ENCODE measurements at regions not wholly inside any gene's neighbourhood (a gene's known extent, or its start where the extent isn't known, plus 50 kb on each side); places are given as distances from the start of the nearest gene placed in this dataset.
"Not testable (repeated sequence)": the region's sequence is repeated elsewhere in the genome, so short reads cannot be mapped to it uniquely, and the experiment has no call there.

DNA sequence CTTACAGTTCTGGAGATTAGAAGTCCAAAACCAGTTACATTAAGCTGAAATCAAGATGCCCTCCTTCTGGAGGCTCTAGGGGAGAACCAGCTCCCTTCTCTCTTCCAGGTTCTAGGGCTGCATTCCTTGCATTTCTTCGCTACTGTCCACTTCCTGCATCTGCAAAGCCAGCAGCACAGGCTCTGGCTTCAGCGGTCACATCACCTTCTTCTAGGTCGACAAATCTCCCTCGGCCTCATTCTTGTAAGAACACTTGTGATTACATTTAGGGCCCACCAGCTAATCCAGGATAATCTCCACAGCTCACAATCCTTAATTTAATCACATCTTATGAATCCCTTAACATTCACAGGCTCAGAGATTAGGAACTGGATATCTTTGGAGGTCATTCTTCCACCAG, 73.8 kb downstream of the MINAR1 start:
- H4K20me1 ChIP-seq (replicated peaks in 1 of 2; ENCODE audit: control insufficient read depth in 1 of 2, insufficient read depth in 2 of 2, low read length in 2 of 2), result no peaks in the 10 kb centered on the region
- no peak overlapping the region for H2BK20ac ChIP-seq (ENCODE audit: low read length)
- no peaks in the 10 kb centered on the region for H3K27me3 ChIP-seq (replicated peaks in 1 of 4; ENCODE audit: control insufficient read depth in 3 of 4, extremely low read depth in 1 of 4, insufficient read depth in 3 of 4, low read length in 3 of 4)
- no peak overlapping the region for H3K4me3 ChIP-seq (ENCODE audit: extremely low read depth in 1 of 4, insufficient read depth in 2 of 4, low read depth in 3 of 4, low read length in 4 of 4)
- H2BK5ac ChIP-seq (ENCODE audit: low read depth, low read length), result no peak overlapping the region
- no peaks in the 10 kb centered on the region for H3K79me2 ChIP-seq (ENCODE audit: control insufficient read depth in 1 of 2, insufficient read depth in 2 of 2, low read length in 2 of 2)
- no peak overlapping the region for H3K4ac ChIP-seq (replicated peaks; ENCODE audit: insufficient read length, low read depth, low read length)
- H4K5ac ChIP-seq (ENCODE audit: insufficient read length, low read depth, low read length), result no peak overlapping the region
- TF ChIP-seq SAP30 (IDR thresholded peaks at IDR 0.05; ENCODE audit: insufficient read depth, insufficient replicate concordance, low read length), result no peak
- H3K18ac ChIP-seq (ENCODE audit: extremely low read depth, low read length), result no peak overlapping the region
- no peaks in the 10 kb centered on the region for H3K79me1 ChIP-seq (ENCODE audit: low read depth, low read length)
- H2AFZ ChIP-seq (ENCODE audit: low read length), result no peak overlapping the region
- no peak overlapping the region for H3K4me2 ChIP-seq (ENCODE audit: insufficient read depth in 1 of 2, low read depth in 2 of 2, low read length in 2 of 2)
- no peaks in the 10 kb centered on the region for H3K36me3 ChIP-seq (ENCODE audit: control insufficient read depth in 2 of 4, insufficient read depth in 4 of 4, low read length in 3 of 4)
- no peak overlapping the region for H2BK120ac ChIP-seq (replicated peaks; ENCODE audit: low read depth, low read length)
- no peaks in the 10 kb centered on the region for H3K9me3 ChIP-seq (ENCODE audit: insufficient read depth in 2 of 2, low read depth in 1 of 2, low read length in 1 of 2)
- H3K27ac ChIP-seq (ENCODE audit: low read depth, low read length), result no peak overlapping the region
- no peak overlapping the region for H2BK15ac ChIP-seq (ENCODE audit: low read length)
- FAIRE-seq (no peak), DNase-seq (ENCODE audit: low read depth in 1 of 2, low spot score in 2 of 2) (no peak)
- WGBS, 2 experiments (ENCODE audit: extremely low coverage in 1 of 2, insufficient coverage in 1 of 2, insufficient read length in 1 of 2, insufficient replicate concordance in 2 of 2, low coverage in 1 of 2, low lambda C conversion rate in 2 of 2, missing lambda C conversion rate in 1 of 2), result 83% methylated on average over 4 of the region's 4 CpGs; no CpG with 5 or more reads in 1 of the 2 experiments
- H3K9ac ChIP-seq (replicated peaks in 1 of 4; ENCODE audit: extremely low read depth in 1 of 4, low read depth in 3 of 4, low read length in 3 of 4), result no peak overlapping the region
- H3K23ac ChIP-seq (ENCODE audit: insufficient read length), result no peak overlapping the region
- H3K14ac ChIP-seq (ENCODE audit: insufficient read length), result no peak overlapping the region
- H3K56ac ChIP-seq (replicated peaks; ENCODE audit: insufficient read length, low read depth, low read length), result no peak overlapping the region
- H3K4me1 ChIP-seq (replicated peaks in 1 of 4; ENCODE audit: control insufficient read depth in 3 of 4, insufficient read depth in 4 of 4, low read length in 3 of 4), result no peaks in the 10 kb centered on the region
- ChIA-PET POLR2A (ENCODE audit: partially characterized antibody) (no interaction called here), CTCF (ENCODE audit: partially characterized antibody) (interaction anchor here (1.5 kb wide), 1 partner anchor 14 kb away, joined by 3 read pairs; no protein-coding TSS in a partner anchor)
- H2BK12ac ChIP-seq (ENCODE audit: low read depth, low read length), result no peak overlapping the region
- no peak overlapping the region for H4K8ac ChIP-seq (ENCODE audit: extremely low read depth, insufficient read depth, low read length)
- H4K91ac ChIP-seq (replicated peaks; ENCODE audit: insufficient read length, low read length), result no peak overlapping the region
- no peak overlapping the region for H2AK5ac ChIP-seq (ENCODE audit: low read depth, low read length)
- H3K23me2 ChIP-seq (ENCODE audit: low read depth, low read length), result no peaks in the 10 kb centered on the region

DNA sequence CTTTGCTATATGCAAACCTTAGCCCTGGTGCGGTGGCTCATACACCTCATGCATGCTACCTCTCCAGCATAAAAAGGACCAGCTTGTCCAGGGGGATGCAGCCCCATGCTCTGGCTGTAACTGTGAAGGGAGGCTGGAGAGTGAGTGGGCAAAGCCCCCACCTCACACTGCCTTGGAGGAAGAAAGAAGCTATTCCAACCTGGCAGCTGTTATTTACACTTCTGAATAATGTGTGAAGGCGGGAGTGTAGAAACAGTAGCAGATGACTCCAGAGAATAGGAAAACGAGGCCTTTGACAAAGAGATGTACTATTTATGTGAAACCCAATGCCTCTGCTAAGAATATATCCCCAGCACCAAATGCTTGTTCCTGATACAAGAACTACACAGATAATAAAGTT, 80.7 kb downstream of the MINAR1 start:
- H3K9me3 ChIP-seq (ENCODE audit: insufficient read depth in 2 of 2, low read depth in 1 of 2, low read length in 1 of 2); H3K4me1 ChIP-seq (replicated peaks in 1 of 4; ENCODE audit: control insufficient read depth in 3 of 4, insufficient read depth in 4 of 4, low read length in 3 of 4); FAIRE-seq; H3K56ac ChIP-seq (replicated peaks; ENCODE audit: insufficient read length, low read depth, low read length); CTCF ChIA-PET (ENCODE audit: partially characterized antibody); H4K5ac ChIP-seq (ENCODE audit: insufficient read length, low read depth, low read length); H3K18ac ChIP-seq (ENCODE audit: extremely low read depth, low read length); H3K27ac ChIP-seq (ENCODE audit: low read depth, low read length); H2BK15ac ChIP-seq (ENCODE audit: low read length); H3K14ac ChIP-seq (ENCODE audit: insufficient read length); H2AK5ac ChIP-seq (ENCODE audit: low read depth, low read length); POLR2A ChIA-PET (ENCODE audit: partially characterized antibody); H3K4ac ChIP-seq (replicated peaks; ENCODE audit: insufficient read length, low read depth, low read length); H3K27me3 ChIP-seq (replicated peaks in 1 of 4; ENCODE audit: control insufficient read depth in 3 of 4, extremely low read depth in 1 of 4, insufficient read depth in 3 of 4, low read length in 3 of 4); H3K23ac ChIP-seq (ENCODE audit: insufficient read length); H2AFZ ChIP-seq (ENCODE audit: low read length); H4K20me1 ChIP-seq (replicated peaks in 1 of 2; ENCODE audit: control insufficient read depth in 1 of 2, insufficient read depth in 2 of 2, low read length in 2 of 2); H3K36me3 ChIP-seq (ENCODE audit: control insufficient read depth in 2 of 4, insufficient read depth in 4 of 4, low read length in 3 of 4); H2BK20ac ChIP-seq (ENCODE audit: low read length); H4K8ac ChIP-seq (ENCODE audit: extremely low read depth, insufficient read depth, low read length); H2BK120ac ChIP-seq (replicated peaks; ENCODE audit: low read depth, low read length); H2BK12ac ChIP-seq (ENCODE audit: low read depth, low read length); H3K4me3 ChIP-seq (ENCODE audit: extremely low read depth in 1 of 4, insufficient read depth in 2 of 4, low read depth in 3 of 4, low read length in 4 of 4); H3K9ac ChIP-seq (replicated peaks in 1 of 4; ENCODE audit: extremely low read depth in 1 of 4, low read depth in 3 of 4, low read length in 3 of 4); H3K4me2 ChIP-seq (ENCODE audit: insufficient read depth in 1 of 2, low read depth in 2 of 2, low read length in 2 of 2); H4K91ac ChIP-seq (replicated peaks; ENCODE audit: insufficient read length, low read length); H3K79me1 ChIP-seq (ENCODE audit: low read depth, low read length); H3K79me2 ChIP-seq (ENCODE audit: control insufficient read depth in 1 of 2, insufficient read depth in 2 of 2, low read length in 2 of 2); H3K23me2 ChIP-seq (ENCODE audit: low read depth, low read length); H2BK5ac ChIP-seq (ENCODE audit: low read depth, low read length); DNase-seq (ENCODE audit: low read depth in 1 of 2, low spot score in 2 of 2): not testable (repeated sequence)
- WGBS, 2 experiments (ENCODE audit: extremely low coverage in 1 of 2, insufficient coverage in 1 of 2, insufficient read length in 1 of 2, insufficient replicate concordance in 2 of 2, low coverage in 1 of 2, low lambda C conversion rate in 2 of 2, missing lambda C conversion rate in 1 of 2), result 100% methylated on average over 2 of the region's 3 CpGs; no CpG with 5 or more reads in 1 of the 2 experiments

All from H1 (cell line).